Tibial nerve (tissue), 4 donors: ENCODE measurements at regions not wholly inside any gene's neighbourhood (a gene's known extent, or its start where the extent isn't known, plus 50 kb on each side); places are given as distances from the start of the nearest gene placed in this dataset.

Experiments
- DNase-seq, 2 donors: peaks; one replicate each; pipeline ENCODE4 v3.0.0-alpha.2; 2019; ENCODE audit warnings: low spot score in 2 of 2
- H3K27ac ChIP-seq, 4 donors: fragments of 200-600 bp; sonication (generic) in 3 of 4; one replicate each; pipeline ENCODE4 v1.5.1; 2017 to 2019; ENCODE audit warnings: mild to moderate bottlenecking in 1 of 4
- H3K27me3 ChIP-seq, 2 donors: fragments of 200-600 bp; sonication (generic) in 1 of 2; one replicate each; pipeline versions ENCODE4 v1.5.1 to v1.6.0; 2017 to 2019
- H3K36me3 ChIP-seq, 3 donors: fragments of 200-600 bp; sonication (generic); one replicate each; pipeline ENCODE4 v1.5.1; 2018 to 2019
- H3K4me1 ChIP-seq, 4 donors: fragments of 200-600 bp; sonication (generic) in 3 of 4; one replicate each; pipeline ENCODE4 v1.5.1; 2017 to 2019
- H3K4me3 ChIP-seq, 4 donors: fragments of 200-600 bp; sonication (generic) in 3 of 4; one replicate each; pipeline ENCODE4 v1.5.1; 2017 to 2019; ENCODE audit warnings: mild to moderate bottlenecking in 1 of 4, moderate library complexity in 1 of 4
- H3K9me3 ChIP-seq, 4 donors: fragments of 200-600 bp; sonication (generic) in 3 of 4; one replicate each; pipeline ENCODE4 v1.5.1; 2017 to 2019
- CTCF ChIP-seq, 5 experiments: fragments of 200-600 bp in 3 of 5; fragments of 450-650 bp in 2 of 5; sonication (generic) in 3 of 5; IDR thresholded peaks; one replicate each; pipeline ENCODE4 v1.5.1; 2016 to 2019; ENCODE audit warnings: antibody characterized with exemption in 5 of 5, mild to moderate bottlenecking in 3 of 5, moderate library complexity in 2 of 5
- EP300 ChIP-seq, 2 donors: sonication (generic); formaldehyde crosslinking; IDR thresholded peaks; one replicate each; pipeline ENCODE4 v1.6.1; 2017; ENCODE audit warnings: antibody characterized with exemption in 2 of 2, mild to moderate bottlenecking in 1 of 2
- POLR2A ChIP-seq, 2 donors: fragments of 450-650 bp; IDR thresholded peaks; one replicate each; pipeline ENCODE4 v1.6.1; 2017; ENCODE audit warnings: antibody characterized with exemption in 2 of 2, mild to moderate bottlenecking in 2 of 2, moderate library complexity in 2 of 2
- WGBS, 2 donors: methylation state at CpG; one replicate each; pipeline ENCODE4 v1.1.5; 2018; 5-methylcytosine and 5-hydroxymethylcytosine counted together

- no peaks in the 10 kb centered on the region for H3K27me3 ChIP-seq
- no peaks in the 10 kb centered on the region for H3K36me3 ChIP-seq
- peaks cover 0 to 10% (median 3%) of the 10 kb centered on the region in 4 donors for H3K4me1 ChIP-seq
- H3K4me3 ChIP-seq, result no peak overlapping the region
- no peak overlapping the region for H3K27ac ChIP-seq
- 80 to 82% methylated on average over 6 of the region's 6 CpGs for WGBS, 2 donors
- H3K9me3 ChIP-seq, result no peaks in the 10 kb centered on the region
- TF ChIP-seq EP300 (IDR thresholded peaks at IDR 0.05) (no peak), POLR2A (IDR thresholded peaks at IDR 0.05) (no peak), CTCF (IDR thresholded peaks at IDR 0.05) (no peak)
- no peak for DNase-seq
Observed at GRCh38 chr12:124641591-124641990, 74.2 kb upstream of the NCOR2 start.

- DNase-seq, result no peak
- Histone ChIP-seq H3K9me3 (no peaks in the 10 kb centered on the region), H3K4me1 (no peaks in the 10 kb centered on the region), H3K36me3 (no peaks in the 10 kb centered on the region), H3K27ac (no peak overlapping the region), H3K27me3 (no peaks in the 10 kb centered on the region), H3K4me3 (no peak overlapping the region)
- TF ChIP-seq CTCF (IDR thresholded peaks at IDR 0.05) (no peak), POLR2A (IDR thresholded peaks at IDR 0.05) (no peak), EP300 (IDR thresholded peaks at IDR 0.05) (no peak)
- WGBS, 2 donors, result 54 to 61% methylated on average over 5 of the region's 5 CpGs
Observed at GRCh38 chr12:124640056-124640455, 72.6 kb upstream of the NCOR2 start.

- WGBS, 2 donors, result 66 to 72% methylated on average over 6 of the region's 6 CpGs
- DNase-seq, result no peak
- Histone ChIP-seq H3K27me3 (no peaks in the 10 kb centered on the region), H3K4me1 (no peaks in the 10 kb centered on the region), H3K27ac (no peak overlapping the region), H3K36me3 (no peaks in the 10 kb centered on the region), H3K9me3 (no peaks in the 10 kb centered on the region), H3K4me3 (no peak overlapping the region)
- TF ChIP-seq CTCF (IDR thresholded peaks at IDR 0.05), result no peak
- no peak for TF ChIP-seq EP300 (IDR thresholded peaks at IDR 0.05)
Observed at GRCh38 chr12:124639122-124639806, 71.9 kb upstream of the NCOR2 start.

GRCh38 chr12:124637581-124637981, 70.2 kb upstream of the NCOR2 start:
- Histone ChIP-seq H3K4me3 (no peak overlapping the region), H3K36me3 (no peaks in the 10 kb centered on the region), H3K9me3 (no peaks in the 10 kb centered on the region), H3K27ac (no peak overlapping the region), H3K27me3 (no peaks in the 10 kb centered on the region), H3K4me1 (peaks cover 0 to 9% (median 0%) of the 10 kb centered on the region in 4 donors)
- TF ChIP-seq POLR2A (IDR thresholded peaks at IDR 0.05) (no peak), EP300 (IDR thresholded peaks at IDR 0.05) (no peak), CTCF (IDR thresholded peaks at IDR 0.05) (no peak)
- 70 to 76% methylated on average over 7 to 12 of the region's 12 CpGs for WGBS, 2 donors
- DNase-seq, result no peak

GRCh38 chr12:124637163-124637562, 69.8 kb upstream of the NCOR2 start:
- no peak overlapping the region for H3K4me3 ChIP-seq
- no peaks in the 10 kb centered on the region for H3K9me3 ChIP-seq
- H3K27ac ChIP-seq, result no peak overlapping the region
- TF ChIP-seq CTCF (IDR thresholded peaks at IDR 0.05) (no peak), EP300 (IDR thresholded peaks at IDR 0.05) (no peak), POLR2A (IDR thresholded peaks at IDR 0.05) (no peak)
- DNase-seq, result no peak
- WGBS, 2 donors, result 70 to 82% methylated on average over 4 of the region's 4 CpGs
- H3K4me1 ChIP-seq, result peaks cover 0 to 14% (median 0%) of the 10 kb centered on the region in 4 donors
- H3K27me3 ChIP-seq, result no peaks in the 10 kb centered on the region
- no peaks in the 10 kb centered on the region for H3K36me3 ChIP-seq
